GM23338 (cell line): ENCODE measurements at regions not wholly inside any gene's neighbourhood (a gene's known extent, or its start where the extent isn't known, plus 50 kb on each side); places are given as distances from the start of the nearest gene placed in this dataset.
"Not testable (repeated sequence)": the region's sequence is repeated elsewhere in the genome, so short reads cannot be mapped to it uniquely, and the experiment has no call there.

Experiments used
- ATAC-seq: fragments of 200-7000 bp; cut with Tn5 transposase; 3 replicates; pipeline ENCODE4 v1.9.1; 2020
- DNase-seq: peaks from one replicate; pipeline ENCODE4 v3.0.0-alpha.2; 2015; ENCODE audit warnings: low spot score
- H2AFZ ChIP-seq: fragments of 200-600 bp; sonication (generic); 2 replicates; pipeline ENCODE4 v1.8.0; 2016; ENCODE audit warnings: antibody characterized with exemption, mild to moderate bottlenecking, moderate library complexity
- H3F3A ChIP-seq: fragments of 200-600 bp; sonication (generic); replicated peaks from 2 replicates; pipeline ENCODE4 v1.8.0; 2017; ENCODE audit warnings: antibody characterized with exemption, mixed run types, low read depth
- H3K27ac ChIP-seq: fragments of 200-600 bp; sonication (generic); 2 replicates; pipeline ENCODE4 v1.6.1; 2016; ENCODE audit warnings: low read depth
- H3K27me3 ChIP-seq: fragments of 200-600 bp; sonication (generic); 2 replicates; pipeline ENCODE4 v1.8.0; 2016; ENCODE audit warnings: mild to moderate bottlenecking, mixed run types, moderate library complexity; ENCODE audit not compliant: insufficient read depth
- H3K36me3 ChIP-seq: fragments of 200-600 bp; sonication (generic); 2 replicates; pipeline ENCODE4 v1.8.0; 2016; ENCODE audit warnings: mild to moderate bottlenecking; ENCODE audit not compliant: insufficient read depth
- H3K4me1 ChIP-seq: fragments of 200-600 bp; sonication (generic); 2 replicates; pipeline ENCODE4 v1.8.0; 2016; ENCODE audit warnings: mild to moderate bottlenecking, moderate library complexity; ENCODE audit not compliant: insufficient read depth
- H3K4me2 ChIP-seq: fragments of 200-600 bp; sonication (generic); 2 replicates; pipeline ENCODE4 v1.7.1; 2017; ENCODE audit warnings: mixed run types
- H3K4me3 ChIP-seq: fragments of 200-600 bp; sonication (generic); 2 replicates; pipeline ENCODE4 v1.6.1; 2016; ENCODE audit warnings: mixed run types
- H3K79me2 ChIP-seq: fragments of 200-600 bp; sonication (generic); replicated peaks from 2 replicates; pipeline ENCODE4 v1.8.0; 2017; ENCODE audit warnings: mild to moderate bottlenecking; ENCODE audit not compliant: insufficient read depth
- H3K9me2 ChIP-seq: fragments of 200-600 bp; sonication (generic); 2 replicates; pipeline ENCODE4 v1.8.0; 2017; ENCODE audit not compliant: insufficient read depth
- H4K20me1 ChIP-seq: fragments of 200-600 bp; sonication (generic); replicated peaks from 2 replicates; pipeline ENCODE4 v1.8.0; 2017; ENCODE audit warnings: mild to moderate bottlenecking; ENCODE audit not compliant: insufficient read depth
- H3K27ac Mint-ChIP-seq: 2 replicates; pipeline ENCODE4 v1.8.0; 2020; ENCODE audit warnings: inconsistent platforms, mild to moderate bottlenecking, moderate library complexity, mixed read lengths
- H3K27me3 Mint-ChIP-seq: 3 replicates; pipeline ENCODE4 v1.8.0; 2022; ENCODE audit warnings: low read depth, mild to moderate bottlenecking, moderate library complexity, mixed read lengths, inconsistent platforms; ENCODE audit not compliant: insufficient read depth, poor library complexity
- H3K36me3 Mint-ChIP-seq: 3 replicates; pipeline ENCODE4 v1.8.0; 2021; ENCODE audit warnings: low read depth, mild to moderate bottlenecking, inconsistent platforms, moderate library complexity, mixed read lengths
- H3K4me1 Mint-ChIP-seq: 3 replicates; pipeline ENCODE4 v1.8.0; 2020; ENCODE audit warnings: mild to moderate bottlenecking, inconsistent platforms, mixed read lengths
- H3K4me3 Mint-ChIP-seq: 3 replicates; pipeline ENCODE4 v1.8.0; 2021; ENCODE audit warnings: moderate library complexity, mild to moderate bottlenecking, inconsistent platforms, mixed read lengths
- H3K9me3 Mint-ChIP-seq: 3 replicates; pipeline ENCODE4 v1.8.0; 2020; ENCODE audit warnings: moderate library complexity, mild to moderate bottlenecking, inconsistent platforms, mixed read lengths
- CREB1 ChIP-seq: fragments of 250-450 bp; sonication (Bioruptor Pico); IDR thresholded peaks from 2 replicates; pipeline ENCODE4 v1.5.0; 2020; ENCODE audit warnings: low read depth, mild to moderate bottlenecking, moderate library complexity
- EZH2 ChIP-seq: fragments of 200-600 bp; sonication (generic); IDR thresholded peaks from one replicate; pipeline ENCODE4 v1.8.0; 2017; ENCODE audit warnings: antibody characterized with exemption, mild to moderate bottlenecking, low read depth; ENCODE audit not compliant: unreplicated experiment
- EZH2phosphoT487 ChIP-seq: fragments of 200-600 bp; sonication (generic); IDR thresholded peaks from one replicate; pipeline ENCODE4 v1.8.1; 2018; ENCODE audit warnings: antibody characterized with exemption; ENCODE audit not compliant: unreplicated experiment
- JUNB ChIP-seq: IDR thresholded peaks from one replicate; pipeline ENCODE4 v1.6.1; 2016; ENCODE audit warnings: antibody characterized with exemption; ENCODE audit not compliant: unreplicated experiment
- POLR2AphosphoS5 ChIP-seq: IDR thresholded peaks from 2 replicates; pipeline ENCODE4 v1.6.1; 2016; ENCODE audit warnings: antibody characterized with exemption, low read depth
- ZNF114 ChIP-seq: fragments of 250-450 bp; sonication (Bioruptor Pico); IDR thresholded peaks from 2 replicates; pipeline ENCODE4 v1.5.0; 2020; ENCODE audit warnings: mild to moderate bottlenecking, moderate library complexity
- ZNF331 ChIP-seq: fragments of 250-450 bp; sonication (Bioruptor Pico); IDR thresholded peaks from 2 replicates; pipeline ENCODE4 v1.5.0; 2020; ENCODE audit warnings: low read depth, mild to moderate bottlenecking, moderate library complexity
- TF ChIP-seq, protein P1 (sequence below): IDR thresholded peaks from 2 replicates; pipeline ENCODE4 v1.6.1; 2016; ENCODE audit warnings: antibody characterized with exemption
- TF ChIP-seq, protein P2 (sequence below): IDR thresholded peaks from one replicate; pipeline ENCODE4 v1.6.1; 2018; ENCODE audit warnings: antibody characterized with exemption; ENCODE audit not compliant: unreplicated experiment
- TF ChIP-seq, protein P3 (sequence below): fragments of 250-450 bp; sonication (Bioruptor Pico); IDR thresholded peaks from 2 replicates; pipeline ENCODE4 v1.5.0; 2020; ENCODE audit warnings: mild to moderate bottlenecking, moderate library complexity

DNA sequence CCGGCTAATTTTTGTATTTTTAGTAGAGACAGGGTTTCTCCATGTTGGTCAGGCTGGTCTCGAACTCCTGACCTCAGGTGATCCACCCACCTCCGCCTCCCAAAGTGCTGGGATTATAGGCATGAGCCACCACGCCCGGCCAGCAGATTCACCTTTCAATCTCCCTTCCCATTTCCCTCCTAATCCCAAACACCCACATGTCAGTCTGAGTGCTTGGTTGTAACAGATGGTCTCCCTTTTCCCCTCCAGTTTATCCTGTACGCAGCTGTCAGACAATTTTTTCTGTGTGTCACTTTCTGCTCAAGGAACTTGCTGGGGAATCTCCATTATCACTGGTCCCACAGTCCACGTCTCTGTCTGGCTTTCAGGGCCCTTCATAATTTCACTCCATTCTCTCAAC lies 64.9 kb upstream of the COX20 start:
- H3F3A ChIP-seq, H3K4me1 ChIP-seq, H3K4me2 ChIP-seq, H3K4me1 Mint-ChIP-seq, H3K27ac Mint-ChIP-seq, H3K27ac ChIP-seq, H2AFZ ChIP-seq, H3K27me3 Mint-ChIP-seq, DNase-seq, H3K4me3 ChIP-seq, H3K79me2 ChIP-seq, H3K4me3 Mint-ChIP-seq, H4K20me1 ChIP-seq, H3K9me2 ChIP-seq, H3K27me3 ChIP-seq, H3K36me3 ChIP-seq, H3K36me3 Mint-ChIP-seq, ATAC-seq: not testable (repeated sequence)
- H3K9me3 Mint-ChIP-seq: peaks cover 14% of the 10 kb centered on the region; the same call in 1 of the 3 replicates

DNA sequence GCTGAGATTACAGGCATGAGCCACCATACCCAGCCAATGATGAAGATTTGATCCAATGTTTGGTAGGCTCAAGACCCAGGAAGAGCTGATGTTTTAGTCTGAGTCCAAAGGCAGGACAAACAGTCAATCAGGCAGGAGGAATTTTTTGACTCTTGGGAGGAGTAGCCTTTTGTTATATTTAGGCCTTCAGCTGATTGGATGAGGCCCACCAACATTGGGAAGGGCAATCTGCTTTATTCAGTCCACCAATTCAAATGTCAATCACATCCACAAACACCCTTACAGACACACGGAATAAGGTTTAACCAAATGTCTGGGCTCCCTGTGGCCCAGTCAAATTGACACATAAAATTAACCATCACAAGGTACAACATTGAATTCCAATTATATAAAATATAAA lies 61.9 kb upstream of the COX20 start:
- no peak overlapping the region for H3K4me2 ChIP-seq
- H3K27me3 Mint-ChIP-seq: peaks cover 1% of the 10 kb centered on the region
- no peaks in the 10 kb centered on the region for H3F3A ChIP-seq
- H3K4me1 ChIP-seq: 0 out of 2 replicates have a peak, but pooled peaks cover 3% of the 10 kb centered on the region
- no peaks in the 10 kb centered on the region; the same call in 2 of the 3 replicates for H3K36me3 Mint-ChIP-seq
- H3K4me3 Mint-ChIP-seq: no peak overlapping the region
- no peaks in the 10 kb centered on the region for H3K36me3 ChIP-seq
- no peaks in the 10 kb centered on the region for H3K79me2 ChIP-seq
- H2AFZ ChIP-seq: no peak overlapping the region
- DNase-seq (no peak), ATAC-seq (no peak)
- no peak overlapping the region for H3K27ac ChIP-seq
- no peak overlapping the region for H3K4me3 ChIP-seq
- no peaks in the 10 kb centered on the region for H3K27me3 ChIP-seq
- no peak overlapping the region for H3K27ac Mint-ChIP-seq
- H3K4me1 Mint-ChIP-seq: peaks cover 5% of the 10 kb centered on the region; the same call in 2 of the 3 replicates
- H3K9me3 Mint-ChIP-seq: peaks cover 16% of the 10 kb centered on the region; the same call in 2 of the 3 replicates
- no peaks in the 10 kb centered on the region; the same call in 1 of the 2 replicates for H3K9me2 ChIP-seq
- H4K20me1 ChIP-seq: no peaks in the 10 kb centered on the region
- no peak for TF ChIP-seq EZH2phosphoT487
- TF ChIP-seq, protein P1, sequence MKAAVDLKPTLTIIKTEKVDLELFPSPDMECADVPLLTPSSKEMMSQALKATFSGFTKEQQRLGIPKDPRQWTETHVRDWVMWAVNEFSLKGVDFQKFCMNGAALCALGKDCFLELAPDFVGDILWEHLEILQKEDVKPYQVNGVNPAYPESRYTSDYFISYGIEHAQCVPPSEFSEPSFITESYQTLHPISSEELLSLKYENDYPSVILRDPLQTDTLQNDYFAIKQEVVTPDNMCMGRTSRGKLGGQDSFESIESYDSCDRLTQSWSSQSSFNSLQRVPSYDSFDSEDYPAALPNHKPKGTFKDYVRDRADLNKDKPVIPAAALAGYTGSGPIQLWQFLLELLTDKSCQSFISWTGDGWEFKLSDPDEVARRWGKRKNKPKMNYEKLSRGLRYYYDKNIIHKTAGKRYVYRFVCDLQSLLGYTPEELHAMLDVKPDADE: no peak
- TF ChIP-seq POLR2AphosphoS5: no peak
- TF ChIP-seq EZH2: no peak
- no peak for TF ChIP-seq CREB1 (CRISPR knock-in tag)
- TF ChIP-seq, protein P2, sequence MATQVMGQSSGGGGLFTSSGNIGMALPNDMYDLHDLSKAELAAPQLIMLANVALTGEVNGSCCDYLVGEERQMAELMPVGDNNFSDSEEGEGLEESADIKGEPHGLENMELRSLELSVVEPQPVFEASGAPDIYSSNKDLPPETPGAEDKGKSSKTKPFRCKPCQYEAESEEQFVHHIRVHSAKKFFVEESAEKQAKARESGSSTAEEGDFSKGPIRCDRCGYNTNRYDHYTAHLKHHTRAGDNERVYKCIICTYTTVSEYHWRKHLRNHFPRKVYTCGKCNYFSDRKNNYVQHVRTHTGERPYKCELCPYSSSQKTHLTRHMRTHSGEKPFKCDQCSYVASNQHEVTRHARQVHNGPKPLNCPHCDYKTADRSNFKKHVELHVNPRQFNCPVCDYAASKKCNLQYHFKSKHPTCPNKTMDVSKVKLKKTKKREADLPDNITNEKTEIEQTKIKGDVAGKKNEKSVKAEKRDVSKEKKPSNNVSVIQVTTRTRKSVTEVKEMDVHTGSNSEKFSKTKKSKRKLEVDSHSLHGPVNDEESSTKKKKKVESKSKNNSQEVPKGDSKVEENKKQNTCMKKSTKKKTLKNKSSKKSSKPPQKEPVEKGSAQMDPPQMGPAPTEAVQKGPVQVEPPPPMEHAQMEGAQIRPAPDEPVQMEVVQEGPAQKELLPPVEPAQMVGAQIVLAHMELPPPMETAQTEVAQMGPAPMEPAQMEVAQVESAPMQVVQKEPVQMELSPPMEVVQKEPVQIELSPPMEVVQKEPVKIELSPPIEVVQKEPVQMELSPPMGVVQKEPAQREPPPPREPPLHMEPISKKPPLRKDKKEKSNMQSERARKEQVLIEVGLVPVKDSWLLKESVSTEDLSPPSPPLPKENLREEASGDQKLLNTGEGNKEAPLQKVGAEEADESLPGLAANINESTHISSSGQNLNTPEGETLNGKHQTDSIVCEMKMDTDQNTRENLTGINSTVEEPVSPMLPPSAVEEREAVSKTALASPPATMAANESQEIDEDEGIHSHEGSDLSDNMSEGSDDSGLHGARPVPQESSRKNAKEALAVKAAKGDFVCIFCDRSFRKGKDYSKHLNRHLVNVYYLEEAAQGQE: no peak
- TF ChIP-seq ZNF114: no peak
- no peak for TF ChIP-seq JUNB
- TF ChIP-seq, protein P3, sequence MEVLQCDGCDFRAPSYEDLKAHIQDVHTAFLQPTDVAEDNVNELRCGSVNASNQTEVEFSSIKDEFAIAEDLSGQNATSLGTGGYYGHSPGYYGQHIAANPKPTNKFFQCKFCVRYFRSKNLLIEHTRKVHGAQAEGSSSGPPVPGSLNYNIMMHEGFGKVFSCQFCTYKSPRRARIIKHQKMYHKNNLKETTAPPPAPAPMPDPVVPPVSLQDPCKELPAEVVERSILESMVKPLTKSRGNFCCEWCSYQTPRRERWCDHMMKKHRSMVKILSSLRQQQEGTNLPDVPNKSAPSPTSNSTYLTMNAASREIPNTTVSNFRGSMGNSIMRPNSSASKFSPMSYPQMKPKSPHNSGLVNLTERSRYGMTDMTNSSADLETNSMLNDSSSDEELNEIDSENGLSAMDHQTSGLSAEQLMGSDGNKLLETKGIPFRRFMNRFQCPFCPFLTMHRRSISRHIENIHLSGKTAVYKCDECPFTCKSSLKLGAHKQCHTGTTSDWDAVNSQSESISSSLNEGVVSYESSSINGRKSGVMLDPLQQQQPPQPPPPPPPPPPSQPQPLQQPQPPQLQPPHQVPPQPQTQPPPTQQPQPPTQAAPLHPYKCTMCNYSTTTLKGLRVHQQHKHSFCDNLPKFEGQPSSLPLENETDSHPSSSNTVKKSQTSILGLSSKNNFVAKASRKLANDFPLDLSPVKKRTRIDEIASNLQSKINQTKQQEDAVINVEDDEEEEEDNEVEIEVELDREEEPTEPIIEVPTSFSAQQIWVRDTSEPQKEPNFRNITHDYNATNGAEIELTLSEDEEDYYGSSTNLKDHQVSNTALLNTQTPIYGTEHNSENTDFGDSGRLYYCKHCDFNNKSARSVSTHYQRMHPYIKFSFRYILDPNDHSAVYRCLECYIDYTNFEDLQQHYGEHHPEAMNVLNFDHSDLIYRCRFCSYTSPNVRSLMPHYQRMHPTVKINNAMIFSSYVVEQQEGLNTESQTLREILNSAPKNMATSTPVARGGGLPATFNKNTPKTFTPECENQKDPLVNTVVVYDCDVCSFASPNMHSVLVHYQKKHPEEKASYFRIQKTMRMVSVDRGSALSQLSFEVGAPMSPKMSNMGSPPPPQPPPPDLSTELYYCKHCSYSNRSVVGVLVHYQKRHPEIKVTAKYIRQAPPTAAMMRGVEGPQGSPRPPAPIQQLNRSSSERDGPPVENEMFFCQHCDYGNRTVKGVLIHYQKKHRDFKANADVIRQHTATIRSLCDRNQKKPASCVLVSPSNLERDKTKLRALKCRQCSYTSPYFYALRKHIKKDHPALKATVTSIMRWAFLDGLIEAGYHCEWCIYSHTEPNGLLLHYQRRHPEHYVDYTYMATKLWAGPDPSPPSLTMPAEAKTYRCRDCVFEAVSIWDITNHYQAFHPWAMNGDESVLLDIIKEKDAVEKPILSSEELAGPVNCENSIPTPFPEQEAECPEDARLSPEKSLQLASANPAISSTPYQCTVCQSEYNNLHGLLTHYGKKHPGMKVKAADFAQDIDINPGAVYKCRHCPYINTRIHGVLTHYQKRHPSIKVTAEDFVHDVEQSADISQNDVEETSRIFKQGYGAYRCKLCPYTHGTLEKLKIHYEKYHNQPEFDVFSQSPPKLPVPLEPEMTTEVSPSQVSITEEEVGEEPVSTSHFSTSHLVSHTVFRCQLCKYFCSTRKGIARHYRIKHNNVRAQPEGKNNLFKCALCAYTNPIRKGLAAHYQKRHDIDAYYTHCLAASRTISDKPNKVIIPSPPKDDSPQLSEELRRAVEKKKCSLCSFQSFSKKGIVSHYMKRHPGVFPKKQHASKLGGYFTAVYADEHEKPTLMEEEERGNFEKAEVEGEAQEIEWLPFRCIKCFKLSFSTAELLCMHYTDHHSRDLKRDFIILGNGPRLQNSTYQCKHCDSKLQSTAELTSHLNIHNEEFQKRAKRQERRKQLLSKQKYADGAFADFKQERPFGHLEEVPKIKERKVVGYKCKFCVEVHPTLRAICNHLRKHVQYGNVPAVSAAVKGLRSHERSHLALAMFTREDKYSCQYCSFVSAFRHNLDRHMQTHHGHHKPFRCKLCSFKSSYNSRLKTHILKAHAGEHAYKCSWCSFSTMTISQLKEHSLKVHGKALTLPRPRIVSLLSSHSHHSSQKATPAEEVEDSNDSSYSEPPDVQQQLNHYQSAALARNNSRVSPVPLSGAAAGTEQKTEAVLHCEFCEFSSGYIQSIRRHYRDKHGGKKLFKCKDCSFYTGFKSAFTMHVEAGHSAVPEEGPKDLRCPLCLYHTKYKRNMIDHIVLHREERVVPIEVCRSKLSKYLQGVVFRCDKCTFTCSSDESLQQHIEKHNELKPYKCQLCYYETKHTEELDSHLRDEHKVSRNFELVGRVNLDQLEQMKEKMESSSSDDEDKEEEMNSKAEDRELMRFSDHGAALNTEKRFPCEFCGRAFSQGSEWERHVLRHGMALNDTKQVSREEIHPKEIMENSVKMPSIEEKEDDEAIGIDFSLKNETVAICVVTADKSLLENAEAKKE (CRISPR knock-in tag): no peak
- no peak for TF ChIP-seq ZNF331
